Gastroesophageal sphincter (tissue), 3 donors: ENCODE measurements at regions not wholly inside any gene's neighbourhood (a gene's known extent, or its start where the extent isn't known, plus 50 kb on each side); places are given as distances from the start of the nearest gene placed in this dataset.

ENCODE experiments used
- CTCF ChIP-seq, 4 experiments: fragments of 200-600 bp in 2 of 4; fragments of 450-650 bp in 2 of 4; sonication (generic) in 1 of 4; IDR thresholded peaks; one replicate each; pipeline ENCODE4 v1.5.1; 2017 to 2019; ENCODE audit warnings: antibody characterized with exemption in 4 of 4, mild to moderate bottlenecking in 2 of 4, moderate library complexity in 2 of 4
- POLR2A ChIP-seq, 2 donors: fragments of 450-650 bp; IDR thresholded peaks; one replicate each; pipeline ENCODE4 v1.6.1; 2017; ENCODE audit warnings: antibody characterized with exemption in 2 of 2, mild to moderate bottlenecking in 2 of 2, moderate library complexity in 1 of 2

GRCh38 chr4:108488865-108489264, 131.5 kb upstream of the RPL34 start:
- TF ChIP-seq POLR2A (IDR thresholded peaks at IDR 0.05) (no peak), CTCF (IDR thresholded peaks at IDR 0.05) (no peak)
